Prostate gland (tissue), 2 donors: ENCODE measurements at regions not wholly inside any gene's neighbourhood (a gene's known extent, or its start where the extent isn't known, plus 50 kb on each side); places are given as distances from the start of the nearest gene placed in this dataset.
"Not testable (repeated sequence)": the region's sequence is repeated elsewhere in the genome, so short reads cannot be mapped to it uniquely, and the experiment has no call there.

ENCODE experiments used
- DNase-seq: peaks from one replicate; pipeline ENCODE4 v3.0.0-alpha.2; 2019; ENCODE audit warnings: low spot score
- H3K27ac ChIP-seq, 2 donors: fragments of 200-600 bp; sonication (generic); 2 replicates each; pipeline ENCODE4 v1.5.1; 2017 to 2019
- H3K27me3 ChIP-seq: fragments of 200-600 bp; sonication (generic); replicated peaks from 2 replicates; pipeline ENCODE4 v1.5.1; 2019; ENCODE audit not compliant: insufficient read depth
- H3K36me3 ChIP-seq, 2 donors: fragments of 200-600 bp; sonication (generic); 1 replicate in 1 of 2; 2 replicates in 1 of 2; pipeline versions ENCODE4 v1.5.1 to v1.8.1; 2017 to 2019
- H3K4me1 ChIP-seq: fragments of 200-600 bp; sonication (generic); replicated peaks from 2 replicates; pipeline ENCODE4 v1.5.1; 2019
- H3K4me3 ChIP-seq, 2 donors: fragments of 200-600 bp; sonication (generic); 2 replicates each; pipeline ENCODE4 v1.5.1; 2017 to 2019
- H3K9me3 ChIP-seq: fragments of 200-600 bp; sonication (generic); 2 replicates; pipeline ENCODE4 v1.5.1; 2017
- POLR2A ChIP-seq: fragments of 450-650 bp; IDR thresholded peaks from one replicate; pipeline ENCODE4 v1.6.1; 2016; ENCODE audit warnings: antibody characterized with exemption, mild to moderate bottlenecking
- POLR2AphosphoS5 ChIP-seq: sonication (generic); formaldehyde crosslinking; IDR thresholded peaks from one replicate; pipeline ENCODE4 v1.6.1; 2017; ENCODE audit warnings: antibody characterized with exemption
- WGBS: methylation state at CpG from one replicate; pipeline ENCODE4 v1.1.5; 2018; 5-methylcytosine and 5-hydroxymethylcytosine counted together
- intact Hi-C: fragments of 100-400 bp; cut with DNase I; formaldehyde crosslinking; loops from one replicate; pipeline ENCODE4 v1.14.2; 2022
- TF ChIP-seq, protein P1 (sequence below), 4 experiments: fragments of 200-600 bp in 2 of 4; fragments of 450-650 bp in 2 of 4; sonication (generic) in 2 of 4; IDR thresholded peaks; 1 replicate in 3 of 4; 2 replicates in 1 of 4; pipeline ENCODE4 v1.5.1; 2016 to 2019; ENCODE audit warnings: antibody characterized with exemption in 4 of 4, mild to moderate bottlenecking in 2 of 4, moderate library complexity in 2 of 4

DNA sequence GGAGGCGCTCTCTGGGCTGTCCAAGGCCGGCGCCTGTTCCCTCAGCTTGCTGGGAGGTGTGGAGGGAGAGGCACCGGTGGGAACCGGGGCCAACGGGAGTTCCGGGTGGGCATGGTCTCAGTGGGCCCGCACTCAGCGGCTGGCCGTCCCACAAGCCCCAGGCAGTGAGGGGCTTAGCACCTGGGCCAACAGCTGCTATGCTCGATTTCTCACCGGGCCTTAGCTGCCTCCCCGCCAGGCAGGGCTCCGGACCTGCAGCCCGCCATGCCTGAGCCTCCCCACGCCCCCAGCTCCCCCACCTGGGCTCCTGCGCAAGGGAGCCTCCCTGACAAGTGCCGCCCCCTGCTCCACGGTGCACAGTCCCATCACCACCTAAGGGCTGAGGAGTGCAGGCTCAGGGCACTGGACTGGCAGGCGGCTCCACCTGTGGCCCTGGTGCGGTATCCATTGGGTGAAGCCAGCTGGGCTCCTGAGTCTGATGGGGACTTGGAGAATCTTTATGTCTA is 276.5 kb downstream of the SH2D4B start:
- Histone ChIP-seq H3K36me3 (no peaks in the 10 kb centered on the region), H3K27me3 (no peaks in the 10 kb centered on the region), H3K4me3 (no peak overlapping the region), H3K9me3 (no peaks in the 10 kb centered on the region), H3K27ac (no peak overlapping the region), H3K4me1 (no peaks in the 10 kb centered on the region)
- no peak for TF ChIP-seq POLR2AphosphoS5
- no peak for TF ChIP-seq POLR2A
- TF ChIP-seq, protein P1, sequence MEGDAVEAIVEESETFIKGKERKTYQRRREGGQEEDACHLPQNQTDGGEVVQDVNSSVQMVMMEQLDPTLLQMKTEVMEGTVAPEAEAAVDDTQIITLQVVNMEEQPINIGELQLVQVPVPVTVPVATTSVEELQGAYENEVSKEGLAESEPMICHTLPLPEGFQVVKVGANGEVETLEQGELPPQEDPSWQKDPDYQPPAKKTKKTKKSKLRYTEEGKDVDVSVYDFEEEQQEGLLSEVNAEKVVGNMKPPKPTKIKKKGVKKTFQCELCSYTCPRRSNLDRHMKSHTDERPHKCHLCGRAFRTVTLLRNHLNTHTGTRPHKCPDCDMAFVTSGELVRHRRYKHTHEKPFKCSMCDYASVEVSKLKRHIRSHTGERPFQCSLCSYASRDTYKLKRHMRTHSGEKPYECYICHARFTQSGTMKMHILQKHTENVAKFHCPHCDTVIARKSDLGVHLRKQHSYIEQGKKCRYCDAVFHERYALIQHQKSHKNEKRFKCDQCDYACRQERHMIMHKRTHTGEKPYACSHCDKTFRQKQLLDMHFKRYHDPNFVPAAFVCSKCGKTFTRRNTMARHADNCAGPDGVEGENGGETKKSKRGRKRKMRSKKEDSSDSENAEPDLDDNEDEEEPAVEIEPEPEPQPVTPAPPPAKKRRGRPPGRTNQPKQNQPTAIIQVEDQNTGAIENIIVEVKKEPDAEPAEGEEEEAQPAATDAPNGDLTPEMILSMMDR (IDR thresholded peaks at IDR 0.05): no peak
- DNase-seq: no peak
- WGBS: 96% methylated on average over 17 of the region's 21 CpGs
- intact Hi-C loops: no loop called here

DNA sequence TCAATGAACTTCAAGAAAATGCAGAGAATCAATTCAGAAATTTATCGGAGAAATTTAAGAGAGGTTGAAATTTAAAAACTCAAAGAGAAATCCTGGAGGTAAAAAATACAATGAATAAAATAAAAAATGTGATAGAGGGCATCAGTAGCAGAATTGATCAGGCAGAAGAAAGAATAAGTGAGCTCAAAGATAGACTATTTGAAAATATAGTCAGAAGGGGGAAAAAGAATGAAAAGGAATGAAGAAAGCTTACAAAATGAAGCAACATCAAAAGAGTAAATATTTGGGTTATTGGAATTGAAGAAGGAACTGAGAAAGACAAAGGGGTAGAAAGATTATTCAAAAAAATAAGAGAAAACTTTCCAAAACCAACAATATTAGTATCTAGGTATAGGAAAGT is 291.4 kb downstream of the SH2D4B start:
- H3K4me1 ChIP-seq: no peaks in the 10 kb centered on the region
- no peak overlapping the region for H3K4me3 ChIP-seq
- no peaks in the 10 kb centered on the region for H3K27me3 ChIP-seq
- no peak for TF ChIP-seq POLR2AphosphoS5
- DNase-seq: no peak
- intact Hi-C loops: no loop called here
- no peaks in the 10 kb centered on the region for H3K9me3 ChIP-seq
- WGBS: 97% methylated on average over 1 of the region's 1 CpG
- H3K27ac ChIP-seq: no peak overlapping the region
- no peaks in the 10 kb centered on the region for H3K36me3 ChIP-seq

DNA sequence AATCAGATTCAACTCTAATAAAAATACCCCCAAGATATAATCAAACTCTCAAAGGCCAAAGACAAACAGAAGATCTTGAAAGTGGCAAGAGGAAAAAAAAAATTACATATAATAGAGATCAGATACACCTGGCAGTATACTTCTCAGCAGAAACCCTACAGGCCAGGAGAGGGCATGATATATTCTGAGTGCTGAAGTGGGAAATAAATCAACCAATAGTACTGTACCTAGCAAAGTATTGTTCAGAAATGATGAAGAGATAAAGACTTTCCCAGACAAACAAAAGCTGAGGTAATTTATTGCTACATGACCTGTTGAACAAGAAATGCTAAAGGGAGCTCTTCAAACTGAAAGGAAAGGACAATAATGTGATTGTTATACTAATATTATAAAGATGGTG is 291.9 kb downstream of the SH2D4B start:
- Histone ChIP-seq H3K4me1 (no peaks in the 10 kb centered on the region), H3K27me3 (no peaks in the 10 kb centered on the region)

DNA sequence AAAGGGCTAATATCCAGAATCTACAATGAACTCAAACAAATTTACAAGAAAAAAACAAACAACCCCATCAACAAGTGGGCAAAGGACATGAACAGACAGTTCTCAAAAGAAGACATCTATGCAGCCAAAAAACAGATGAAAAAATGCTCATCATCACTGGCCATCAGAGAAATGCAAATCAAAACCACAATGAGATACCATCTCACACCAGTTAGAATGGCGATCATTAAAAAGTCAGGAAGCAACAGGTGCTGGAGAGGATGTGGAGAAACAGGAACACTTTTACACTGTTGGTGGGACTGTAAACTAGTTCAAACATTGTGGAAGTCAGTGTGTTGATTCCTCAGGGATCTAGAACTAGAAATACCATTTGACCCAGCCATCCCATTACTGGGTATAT is 295.0 kb downstream of the SH2D4B start:
- H3K4me3 ChIP-seq, H3K27me3 ChIP-seq, H3K36me3 ChIP-seq, intact Hi-C loops, H3K4me1 ChIP-seq, DNase-seq, H3K9me3 ChIP-seq, H3K27ac ChIP-seq: not testable (repeated sequence)
- 78% methylated on average over 1 of the region's 1 CpG for WGBS

More for the DNA sequence above, 291.9 kb downstream of the SH2D4B start:
- no peaks in the 10 kb centered on the region for H3K9me3 ChIP-seq
- H3K4me3 ChIP-seq: no peak overlapping the region
- intact Hi-C loops: no loop called here
- H3K36me3 ChIP-seq: no peaks in the 10 kb centered on the region
- no peak overlapping the region for H3K27ac ChIP-seq
- no peak for DNase-seq
- no peak for TF ChIP-seq POLR2A
- TF ChIP-seq, protein P1 (IDR thresholded peaks at IDR 0.05): peak in 1 of 4 experiments; percentile 27
- TF ChIP-seq POLR2AphosphoS5: peak; percentile 37

DNA sequence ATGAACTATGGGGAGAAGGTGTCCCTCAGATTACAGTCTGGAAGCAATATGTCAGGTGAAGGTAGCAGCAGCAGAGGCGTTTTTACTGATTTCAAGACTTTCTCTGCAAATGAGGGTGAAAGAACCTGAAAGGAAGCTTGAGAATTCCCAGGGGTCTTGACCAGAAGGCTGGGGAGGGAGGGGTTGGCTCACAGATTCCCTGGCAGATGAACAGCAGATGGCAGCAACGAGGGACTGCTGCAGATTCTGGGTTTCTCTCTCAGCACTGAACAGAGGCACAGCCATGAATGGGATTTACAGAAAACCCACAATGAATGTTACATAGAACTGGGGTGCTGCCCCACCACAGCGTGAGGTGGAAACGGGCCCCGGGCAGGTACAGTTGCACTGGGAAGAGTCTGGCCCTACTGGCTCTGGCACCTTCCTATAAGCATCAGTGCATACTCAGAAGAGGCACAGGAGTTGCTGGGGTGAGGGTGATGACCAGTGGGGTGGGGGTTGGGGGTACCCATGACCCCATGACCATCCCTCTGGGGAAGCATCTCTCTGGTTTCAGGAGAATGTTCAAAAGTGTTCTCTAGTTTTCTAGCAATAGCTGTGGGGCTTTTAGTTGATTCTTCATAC is 317.8 kb downstream of the SH2D4B start:
- Histone ChIP-seq H3K36me3 (no peaks in the 10 kb centered on the region), H3K4me3 (no peak overlapping the region), H3K27ac (no peak overlapping the region), H3K9me3 (no peaks in the 10 kb centered on the region), H3K27me3 (no peaks in the 10 kb centered on the region), H3K4me1 (no peaks in the 10 kb centered on the region)
- TF ChIP-seq, protein P1 (IDR thresholded peaks at IDR 0.05): peak in 1 of 4 experiments; percentile 24
- TF ChIP-seq POLR2AphosphoS5 (no peak), POLR2A (no peak)
- intact Hi-C loops: no loop called here
- WGBS: 39% methylated on average over 5 of the region's 5 CpGs
- no peak for DNase-seq

DNA sequence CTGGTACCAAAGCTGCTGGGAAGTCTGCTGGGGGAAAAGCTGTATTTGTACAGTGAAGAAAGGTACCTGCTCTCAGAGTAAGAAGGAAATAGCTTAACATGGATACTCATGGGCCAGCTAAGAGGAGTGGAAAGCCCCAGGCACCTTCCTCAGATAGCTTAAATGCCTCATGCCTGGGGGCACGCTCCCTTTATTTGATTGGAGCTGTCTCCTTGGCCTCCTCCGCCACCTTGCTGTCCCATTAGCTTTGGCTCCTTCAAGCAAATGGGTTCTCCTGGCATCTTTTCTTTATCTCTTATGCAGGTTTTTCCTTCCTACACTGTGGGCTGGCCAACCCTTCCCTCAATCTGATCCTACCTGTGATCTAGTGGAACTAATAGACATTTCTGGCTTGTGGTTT is 318.5 kb downstream of the SH2D4B start:
- WGBS: 96% methylated on average over 2 of the region's 2 CpGs
- TF ChIP-seq POLR2A (no peak), POLR2AphosphoS5 (no peak)
- TF ChIP-seq, protein P1 (IDR thresholded peaks at IDR 0.05): no peak
- no peaks in the 10 kb centered on the region for H3K9me3 ChIP-seq

DNA sequence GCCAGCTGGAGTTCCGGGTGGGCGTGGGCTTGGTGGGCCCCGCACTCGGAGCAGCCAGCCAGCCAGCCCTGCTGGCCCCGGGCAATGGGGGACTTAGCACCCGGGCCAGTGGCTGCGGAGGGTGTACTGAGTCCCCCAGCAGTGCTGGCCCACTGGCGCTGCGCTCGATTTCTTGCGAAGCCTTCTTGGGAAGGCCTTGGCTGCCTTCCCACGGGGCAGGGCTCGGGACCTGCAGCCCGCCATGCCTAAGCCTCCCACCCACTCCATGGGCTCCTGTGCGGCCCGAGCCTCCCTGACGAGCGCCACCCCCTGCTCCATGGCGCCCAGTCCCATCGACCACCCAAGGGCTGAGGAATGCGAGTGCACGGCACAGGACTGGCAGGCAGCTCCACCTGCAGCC is 321.6 kb downstream of the SH2D4B start:
- H3K4me1 ChIP-seq, H3K27ac ChIP-seq, H3K9me3 ChIP-seq, H3K27me3 ChIP-seq, H3K4me3 ChIP-seq, H3K36me3 ChIP-seq, intact Hi-C loops, DNase-seq: not testable (repeated sequence)
- WGBS: 98% methylated on average over 7 of the region's 22 CpGs

More for the DNA sequence above, 318.5 kb downstream of the SH2D4B start:
- Histone ChIP-seq H3K4me1 (no peaks in the 10 kb centered on the region), H3K36me3 (no peaks in the 10 kb centered on the region), H3K27ac (no peak overlapping the region), H3K4me3 (no peak overlapping the region), H3K27me3 (no peaks in the 10 kb centered on the region)
- DNase-seq: no peak
- intact Hi-C loops: no loop called here
